GM20000 (cell line): ENCODE measurements at regions not wholly inside any gene's neighbourhood (a gene's known extent, or its start where the extent isn't known, plus 50 kb on each side); places are given as distances from the start of the nearest gene placed in this dataset.

Source experiments
- DNase-seq: peaks from one replicate; pipeline ENCODE4 v3.0.0; 2012; ENCODE audit warnings: low spot score
- CTCF ChIP-seq: IDR thresholded peaks from 2 replicates; pipeline ENCODE4 v1.5.1; 2012; ENCODE audit warnings: mild to moderate bottlenecking, control low read depth; ENCODE audit errors: extremely low read depth, missing control alignments

DNA sequence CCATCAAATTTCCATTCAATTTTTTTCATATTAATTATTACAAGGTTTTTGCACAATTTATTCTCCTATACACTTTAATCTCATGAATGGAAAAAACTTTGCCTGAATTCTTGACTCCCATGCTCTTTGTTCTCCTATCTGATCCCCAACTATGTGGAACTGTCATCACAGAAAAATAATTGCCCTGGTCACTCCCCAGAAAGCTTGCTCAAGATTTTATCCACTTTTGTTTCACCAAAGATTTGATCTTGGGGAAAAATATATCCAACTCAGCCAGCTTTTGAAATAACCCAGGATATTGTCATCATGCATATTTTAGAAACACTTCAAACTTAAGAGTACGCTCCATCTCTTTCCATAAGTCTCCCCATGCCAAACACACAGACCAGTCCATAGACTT is 77.7 kb upstream of the PPP2R2B start:
- no peak for TF ChIP-seq CTCF
- no peak for DNase-seq

DNA sequence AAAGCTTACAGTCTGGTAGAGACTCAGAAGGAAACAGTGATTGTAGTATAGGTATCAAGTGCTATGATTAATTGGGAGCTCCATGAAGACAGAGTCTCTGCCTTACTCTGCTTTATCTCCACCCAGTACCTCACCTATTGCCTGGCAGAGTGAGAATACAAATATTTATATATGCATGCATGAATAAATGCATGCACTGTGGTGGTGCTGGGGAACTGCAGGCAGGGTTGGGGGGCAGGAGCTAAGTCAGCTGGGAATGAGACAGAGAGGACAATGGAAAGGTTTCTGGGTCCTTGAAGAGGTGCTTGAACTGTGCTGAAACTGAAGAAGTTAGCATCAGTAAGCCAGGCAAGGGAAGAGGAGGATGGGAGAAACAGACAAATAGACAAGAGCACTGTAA is 80.8 kb upstream of the PPP2R2B start:
- TF ChIP-seq CTCF: no peak
- DNase-seq: no peak

GRCh38 chr5:146962801-146963355 is 84.3 kb upstream of the PPP2R2B start:
- TF ChIP-seq CTCF: no peak
- DNase-seq: no peak

DNA sequence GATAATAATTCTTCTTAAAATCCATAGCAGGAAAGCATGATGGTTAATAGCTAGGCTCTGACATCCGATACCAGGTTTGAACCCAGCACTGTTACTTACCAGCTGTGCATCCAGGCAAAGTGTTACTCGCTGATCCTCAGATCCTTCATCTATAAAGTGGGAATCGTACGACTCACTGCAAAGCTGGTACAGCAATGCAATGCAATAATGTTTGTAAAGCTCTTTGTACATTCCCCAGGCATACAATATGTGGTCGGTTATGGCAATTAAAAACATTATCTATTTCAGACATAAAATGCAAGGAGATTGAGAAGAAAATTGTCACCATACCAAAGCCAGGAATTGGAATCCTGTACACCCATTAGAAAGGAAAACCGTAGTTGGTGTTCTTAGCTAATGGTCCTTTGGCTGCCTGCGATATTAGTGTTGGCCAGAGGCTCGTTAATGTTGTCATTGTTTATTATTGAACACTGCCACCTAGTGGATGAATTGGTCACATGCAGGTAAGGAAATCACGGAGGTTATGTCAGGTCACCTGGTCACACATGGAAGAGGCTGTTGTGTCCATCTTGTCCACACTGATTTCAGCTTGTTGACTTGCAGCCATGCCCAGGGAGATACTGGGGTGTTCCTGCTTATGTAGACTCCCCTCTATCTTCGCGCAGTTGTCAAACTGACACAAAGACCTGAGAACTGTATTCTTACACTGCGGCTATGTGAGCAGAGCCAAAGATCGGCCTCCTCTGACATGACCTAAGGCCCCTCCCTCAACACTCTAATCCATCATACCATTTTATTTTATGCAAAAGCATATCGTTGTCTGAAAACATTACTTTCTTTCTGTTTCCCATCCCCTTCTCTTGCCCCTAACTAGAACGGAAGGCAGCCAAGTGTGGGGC is 87.5 kb upstream of the PPP2R2B start:
- TF ChIP-seq CTCF: peak; percentile 44
- peak; percentile 55 for DNase-seq

DNA sequence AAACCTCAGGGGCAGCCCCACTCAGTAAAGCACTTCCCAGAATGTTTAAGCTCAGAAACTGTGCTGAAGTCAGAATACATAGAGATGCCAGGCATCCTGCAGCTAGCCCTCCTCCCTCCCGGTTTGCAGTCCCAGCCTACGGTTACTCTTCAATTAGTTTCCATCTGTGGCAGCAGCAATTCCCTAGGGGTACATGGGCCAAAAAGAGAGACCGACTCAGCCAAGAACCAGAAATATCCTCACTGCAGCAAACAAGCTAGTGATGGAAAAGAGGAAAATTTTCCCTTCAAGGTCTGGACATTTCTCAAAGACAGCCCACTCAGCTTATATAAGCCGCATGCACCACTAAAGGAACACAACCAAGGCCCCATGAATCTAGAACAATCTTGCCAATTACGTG is 89.1 kb upstream of the PPP2R2B start:
- TF ChIP-seq CTCF: no peak
- DNase-seq: no peak

GRCh38 chr5:146971401-146971800 is 92.8 kb upstream of the PPP2R2B start:
- DNase-seq: no peak
- no peak for TF ChIP-seq CTCF

DNA sequence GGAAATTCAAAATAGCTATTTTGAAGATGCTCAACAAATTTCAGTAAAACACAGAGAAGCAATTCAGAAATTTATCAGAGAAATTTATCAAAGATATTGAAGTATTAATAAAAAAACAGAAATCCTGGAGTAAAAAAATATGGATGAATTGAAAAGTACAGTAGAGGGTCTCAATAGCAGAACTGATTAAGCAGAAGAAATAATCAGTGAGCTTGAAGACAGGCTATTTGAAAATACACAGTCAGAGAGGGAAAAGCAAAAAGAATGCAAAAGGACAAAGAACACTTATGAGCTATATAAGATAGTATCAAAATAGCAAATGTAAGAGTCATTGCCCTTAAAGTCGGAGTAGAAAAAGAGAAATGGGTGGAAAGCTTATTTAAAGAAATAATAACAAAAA is 107.9 kb upstream of the PPP2R2B start:
- DNase-seq: no peak
- TF ChIP-seq CTCF: no peak
